ENCODE measurements at regions not wholly inside any gene's neighbourhood (a gene's known extent, or its start where the extent isn't known, plus 50 kb on each side); places are given as distances from the start of the nearest gene placed in this dataset.
"Not testable (repeated sequence)": the region's sequence is repeated elsewhere in the genome, so short reads cannot be mapped to it uniquely, and the experiment has no call there.

GRCh38 chr12:46948936-46949545, 123.2 kb upstream of the SLC38A4 start:
- DNase-seq, result no peak

GRCh38 chr12:46950094-46950493, 124.3 kb upstream of the SLC38A4 start:
- DNase-seq, result no peak

GRCh38 chr12:46952880-46953483, 126.4 kb upstream of the PCED1B start:
- DNase-seq, result no peak

- no peak for DNase-seq
Observed at GRCh38 chr12:46956451-46957035, 122.9 kb upstream of the PCED1B start.

- no peak for DNase-seq
Observed at GRCh38 chr12:46958053-46958452, 121.4 kb upstream of the PCED1B start.

GRCh38 chr12:46958599-46959290, 120.7 kb upstream of the PCED1B start:
- no peak for DNase-seq

GRCh38 chr12:46959502-46959901, 119.9 kb upstream of the PCED1B start:
- no peak for DNase-seq

- DNase-seq, result no peak
Observed at GRCh38 chr12:46960681-46961080, 118.7 kb upstream of the PCED1B start.

GRCh38 chr12:46963191-46963590, 116.2 kb upstream of the PCED1B start:
- DNase-seq, result no peak

- DNase-seq, result no peak
Observed at GRCh38 chr12:46963977-46964971, 115.1 kb upstream of the PCED1B start.

- DNase-seq, result no peak
Observed at GRCh38 chr12:46965137-46965536, 114.3 kb upstream of the PCED1B start.

- no peak for DNase-seq
Observed at GRCh38 chr12:46965880-46966279, 113.5 kb upstream of the PCED1B start.

- no peak for DNase-seq
Observed at GRCh38 chr12:46970636-46971035, 108.8 kb upstream of the PCED1B start.

- not testable (repeated sequence) for DNase-seq
Observed at GRCh38 chr12:46973937-46974336, 105.5 kb upstream of the PCED1B start.

- DNase-seq, result no peak
Observed at GRCh38 chr12:46977871-46978375, 101.5 kb upstream of the PCED1B start.

- DNase-seq, result no peak
Observed at GRCh38 chr12:46981622-46982021, 97.8 kb upstream of the PCED1B start.

GRCh38 chr12:46982629-46983392, 96.6 kb upstream of the PCED1B start:
- no peak for DNase-seq

GRCh38 chr12:46983393-46983793, 96.0 kb upstream of the PCED1B start:
- no peak for DNase-seq

- DNase-seq, result peak; percentile 32
Observed at GRCh38 chr12:46983959-46984841, 95.2 kb upstream of the PCED1B start.

- no peak for DNase-seq
Observed at GRCh38 chr12:46985816-46986215, 93.6 kb upstream of the PCED1B start.

GRCh38 chr12:46988122-46988521, 91.3 kb upstream of the PCED1B start:
- not testable (repeated sequence) for DNase-seq

Measured in stimulated activated CD8-positive, alpha-beta memory T cell treated with anti-CD3 and anti-CD28 coated beads, Interleukin-4, amount 100 ng/mL, for 48 hours (primary cell).